GM12875 (cell line): ENCODE measurements at regions not wholly inside any gene's neighbourhood (a gene's known extent, or its start where the extent isn't known, plus 50 kb on each side); places are given as distances from the start of the nearest gene placed in this dataset.

Source experiments
- H3K4me3 ChIP-seq: one replicate; pipeline ENCODE4 v1.5.1; 2011; ENCODE audit warnings: low read depth, low read length, control low read depth
- TF ChIP-seq, protein P1 (sequence below): IDR thresholded peaks from 2 replicates; pipeline ENCODE4 v1.5.1; 2011; ENCODE audit warnings: low read depth, mild to moderate bottlenecking, control low read depth, inconsistent platforms, low read length, moderate library complexity, borderline replicate concordance; ENCODE audit not compliant: insufficient read depth

DNA sequence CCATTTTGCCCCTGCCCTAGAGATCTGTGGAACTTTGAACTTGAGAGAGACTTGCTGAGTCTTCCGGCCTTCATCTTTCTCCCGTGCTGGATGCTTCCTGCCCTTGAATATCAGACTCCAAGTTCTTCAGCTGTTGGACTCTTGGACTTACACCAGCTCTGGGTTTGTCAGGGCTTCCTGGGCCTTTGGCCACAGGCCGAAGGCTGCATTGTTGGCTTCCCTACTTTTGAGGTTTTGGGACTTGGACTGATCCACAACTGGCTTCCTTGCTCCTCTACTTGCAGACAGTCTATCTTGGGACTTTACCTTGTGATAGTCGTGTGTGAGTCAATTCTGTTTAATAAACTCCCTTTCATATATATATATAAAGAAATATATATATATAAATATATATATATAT lies 1071.0 kb downstream of the ADGRL3 start:
- no peak overlapping the region for H3K4me3 ChIP-seq
- TF ChIP-seq, protein P1, sequence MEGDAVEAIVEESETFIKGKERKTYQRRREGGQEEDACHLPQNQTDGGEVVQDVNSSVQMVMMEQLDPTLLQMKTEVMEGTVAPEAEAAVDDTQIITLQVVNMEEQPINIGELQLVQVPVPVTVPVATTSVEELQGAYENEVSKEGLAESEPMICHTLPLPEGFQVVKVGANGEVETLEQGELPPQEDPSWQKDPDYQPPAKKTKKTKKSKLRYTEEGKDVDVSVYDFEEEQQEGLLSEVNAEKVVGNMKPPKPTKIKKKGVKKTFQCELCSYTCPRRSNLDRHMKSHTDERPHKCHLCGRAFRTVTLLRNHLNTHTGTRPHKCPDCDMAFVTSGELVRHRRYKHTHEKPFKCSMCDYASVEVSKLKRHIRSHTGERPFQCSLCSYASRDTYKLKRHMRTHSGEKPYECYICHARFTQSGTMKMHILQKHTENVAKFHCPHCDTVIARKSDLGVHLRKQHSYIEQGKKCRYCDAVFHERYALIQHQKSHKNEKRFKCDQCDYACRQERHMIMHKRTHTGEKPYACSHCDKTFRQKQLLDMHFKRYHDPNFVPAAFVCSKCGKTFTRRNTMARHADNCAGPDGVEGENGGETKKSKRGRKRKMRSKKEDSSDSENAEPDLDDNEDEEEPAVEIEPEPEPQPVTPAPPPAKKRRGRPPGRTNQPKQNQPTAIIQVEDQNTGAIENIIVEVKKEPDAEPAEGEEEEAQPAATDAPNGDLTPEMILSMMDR: no peak

DNA sequence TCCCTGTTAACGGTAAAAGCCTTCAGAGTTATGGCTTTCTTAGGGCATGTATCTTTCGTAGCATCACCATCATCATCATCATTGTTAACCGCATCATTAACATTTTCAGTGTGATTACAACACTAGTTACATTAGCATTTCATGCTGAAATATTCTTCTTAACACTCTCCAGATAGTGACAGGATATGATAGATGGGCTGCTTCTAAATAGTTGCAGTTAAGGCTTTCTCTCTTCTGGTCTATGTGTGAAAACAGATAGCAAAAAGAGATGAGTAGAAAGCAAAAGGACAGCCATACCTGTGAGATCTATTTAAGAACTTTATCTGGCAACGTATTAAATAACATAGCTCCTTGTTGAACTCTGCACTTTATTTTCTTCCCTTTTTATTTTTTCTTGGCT lies 1069.8 kb downstream of the ADGRL3 start:
- TF ChIP-seq, protein P1: no peak

DNA sequence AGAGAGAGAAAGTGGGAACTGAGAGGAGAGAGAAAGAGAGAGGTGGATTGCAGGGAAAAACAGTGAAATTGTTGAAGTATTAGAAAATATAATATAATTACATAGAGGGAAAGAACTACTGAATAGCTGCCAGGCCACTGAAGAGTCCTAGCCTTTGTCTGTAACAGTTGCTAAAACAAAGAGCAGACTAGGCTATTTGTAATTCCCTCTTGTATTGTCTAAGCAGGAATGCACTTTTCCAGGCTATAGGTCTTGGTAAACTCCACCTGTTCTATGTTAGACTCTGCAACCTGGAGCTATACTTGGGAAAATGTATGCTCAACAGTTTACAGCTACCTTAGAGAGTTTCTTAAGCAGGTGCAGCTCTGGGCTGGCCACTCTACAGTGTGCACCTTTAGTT lies 1063.3 kb downstream of the ADGRL3 start:
- TF ChIP-seq, protein P1: no peak

More for the DNA sequence above, 1069.8 kb downstream of the ADGRL3 start:
- H3K4me3 ChIP-seq: no peak overlapping the region

DNA sequence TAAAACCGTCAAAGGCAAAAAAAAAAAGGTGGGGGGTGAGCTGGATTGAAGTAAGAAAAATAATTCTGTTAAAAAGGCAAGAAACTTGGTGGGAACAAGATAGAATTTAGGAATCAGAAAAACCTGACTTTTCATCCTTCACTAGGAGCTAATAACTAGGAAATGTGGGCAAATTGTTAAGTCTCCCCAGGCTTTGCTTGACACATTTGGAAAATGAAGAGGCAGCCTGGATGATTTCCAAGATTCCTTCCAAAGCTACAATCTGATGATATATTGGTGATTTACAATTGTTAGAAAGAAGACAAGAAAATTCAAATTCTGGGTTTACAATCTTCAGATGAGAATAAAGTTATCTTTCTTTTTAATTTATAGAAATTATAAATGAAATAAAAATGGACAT lies 1062.5 kb downstream of the ADGRL3 start:
- TF ChIP-seq, protein P1: no peak
- no peak overlapping the region for H3K4me3 ChIP-seq

More for the DNA sequence above, 1063.3 kb downstream of the ADGRL3 start:
- no peak overlapping the region for H3K4me3 ChIP-seq

DNA sequence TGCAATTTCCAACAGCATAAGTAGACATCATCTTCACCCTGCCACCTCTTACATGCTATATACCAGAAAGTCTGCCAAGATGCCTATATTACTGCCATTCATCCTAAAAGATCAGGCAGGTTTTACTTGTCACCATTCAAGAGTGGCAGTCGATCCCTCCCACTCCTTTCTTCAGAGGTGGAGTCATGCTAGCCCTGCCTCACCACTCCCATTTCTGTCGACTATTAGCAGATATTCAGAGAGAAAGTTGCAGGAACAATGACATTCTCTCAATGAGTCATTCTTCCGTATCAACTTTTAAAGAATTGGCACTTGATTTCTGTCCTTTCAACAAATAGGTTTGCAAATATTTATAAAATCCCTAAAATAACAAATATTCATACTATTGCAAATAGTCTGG lies 1060.1 kb downstream of the ADGRL3 start:
- TF ChIP-seq, protein P1: no peak
- no peak overlapping the region for H3K4me3 ChIP-seq

DNA sequence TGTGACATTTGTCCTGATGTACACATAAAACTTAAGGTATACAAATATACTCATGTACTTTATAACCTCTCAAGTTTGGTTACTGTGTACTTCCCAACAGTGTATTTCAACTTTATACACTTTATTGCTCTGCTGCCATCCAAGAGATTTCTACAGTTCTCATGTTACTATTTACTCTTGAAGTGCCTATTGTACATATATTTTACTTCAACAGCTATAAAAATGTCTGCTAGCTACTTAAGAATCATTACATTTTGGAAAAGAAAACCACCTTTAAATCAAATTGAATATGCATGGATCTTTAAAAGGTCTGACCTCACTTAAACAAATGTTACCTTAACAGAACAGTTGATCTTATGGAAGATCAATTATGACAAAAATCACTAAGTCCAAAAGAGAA lies 1056.4 kb downstream of the ADGRL3 start:
- TF ChIP-seq, protein P1: no peak
- no peak overlapping the region for H3K4me3 ChIP-seq

DNA sequence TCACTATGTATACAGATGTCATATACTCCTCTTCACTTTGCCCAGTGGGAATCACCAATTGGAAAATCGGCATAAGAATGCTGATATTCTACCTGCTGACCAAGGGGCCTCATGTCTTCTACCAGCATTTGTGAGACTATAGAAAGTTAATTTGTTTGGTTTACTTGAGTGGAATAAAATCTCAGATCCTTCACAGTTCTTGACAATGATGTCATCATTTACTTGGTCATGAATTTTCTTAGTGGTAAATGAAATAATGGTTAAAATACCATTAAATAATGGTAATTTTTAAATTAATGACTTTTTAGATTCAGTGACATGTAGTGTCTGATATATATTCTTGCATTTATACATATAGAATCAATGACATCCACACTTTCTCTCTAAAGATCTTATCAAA lies 1052.6 kb downstream of the ADGRL3 start:
- TF ChIP-seq, protein P1: no peak
- H3K4me3 ChIP-seq: no peak overlapping the region
